ENCODE measurements at regions not wholly inside any gene's neighbourhood (a gene's known extent, or its start where the extent isn't known, plus 50 kb on each side); places are given as distances from the start of the nearest gene placed in this dataset.

- no peak for DNase-seq
Observed at GRCh38 chr15:97124790-97125189, 794.3 kb downstream of the NR2F2 start.

GRCh38 chr15:97126553-97127233, 796.2 kb downstream of the NR2F2 start:
- no peak for DNase-seq

GRCh38 chr15:97129674-97130073, 799.2 kb downstream of the NR2F2 start:
- DNase-seq: no peak

- no peak for DNase-seq
Observed at GRCh38 chr15:97140216-97140615, 809.7 kb downstream of the NR2F2 start.

- DNase-seq: no peak
Observed at GRCh38 chr15:97141360-97141759, 810.9 kb downstream of the NR2F2 start.

GRCh38 chr15:97141871-97142270, 811.4 kb downstream of the NR2F2 start:
- no peak for DNase-seq

GRCh38 chr15:97143592-97144376, 813.3 kb downstream of the NR2F2 start:
- no peak for DNase-seq

- DNase-seq: no peak
Observed at GRCh38 chr15:97144377-97144711, 813.8 kb downstream of the NR2F2 start.

GRCh38 chr15:97146929-97147870, 813.3 kb upstream of the ARRDC4 start:
- no peak for DNase-seq

- DNase-seq: no peak
Observed at GRCh38 chr15:97153356-97153965, 807.0 kb upstream of the ARRDC4 start.

GRCh38 chr15:97156739-97157265, 803.7 kb upstream of the ARRDC4 start:
- no peak for DNase-seq

- DNase-seq: no peak
Observed at GRCh38 chr15:97162805-97163495, 797.6 kb upstream of the ARRDC4 start.

GRCh38 chr15:97165205-97165604, 795.3 kb upstream of the ARRDC4 start:
- no peak for DNase-seq

GRCh38 chr15:97168704-97169475, 791.6 kb upstream of the ARRDC4 start:
- DNase-seq: peak; percentile 90

GRCh38 chr15:97171556-97171955, 788.9 kb upstream of the ARRDC4 start:
- no peak for DNase-seq

GRCh38 chr15:97174886-97175540, 785.5 kb upstream of the ARRDC4 start:
- no peak for DNase-seq

- DNase-seq: no peak
Observed at GRCh38 chr15:97177151-97177577, 783.3 kb upstream of the ARRDC4 start.

GRCh38 chr15:97182581-97182980, 777.9 kb upstream of the ARRDC4 start:
- DNase-seq: no peak

GRCh38 chr15:97189162-97189780, 771.2 kb upstream of the ARRDC4 start:
- no peak for DNase-seq

GRCh38 chr15:97194750-97195149, 765.8 kb upstream of the ARRDC4 start:
- DNase-seq: no peak

Measured in NCI-H345 (cell line).